HUES6 (cell line): ENCODE measurements at regions not wholly inside any gene's neighbourhood (a gene's known extent, or its start where the extent isn't known, plus 50 kb on each side); places are given as distances from the start of the nearest gene placed in this dataset.
A peak's percentile ranks its signal among the peaks of the same experiment; 100 is the strongest.

Source experiments
- H3K27ac ChIP-seq: 2 replicates; pipeline ENCODE4 v1.7.0; 2013; ENCODE audit warnings: low read depth, mild to moderate bottlenecking, low read length, inconsistent platforms
- H3K27me3 ChIP-seq: 2 replicates; pipeline ENCODE4 v1.6.1; 2013; ENCODE audit warnings: low read length; ENCODE audit not compliant: control insufficient read depth, insufficient read depth
- H3K36me3 ChIP-seq: 2 replicates; pipeline ENCODE4 v1.6.1; 2013; ENCODE audit warnings: low read length; ENCODE audit not compliant: control insufficient read depth, insufficient read depth
- H3K4me1 ChIP-seq: 2 replicates; pipeline ENCODE4 v1.6.1; 2013; ENCODE audit warnings: low read length; ENCODE audit not compliant: control insufficient read depth, insufficient read depth
- H3K4me3 ChIP-seq: 2 replicates; pipeline ENCODE4 v1.5.1; 2013; ENCODE audit warnings: low read depth, low read length
- H3K9ac ChIP-seq: one replicate; pipeline ENCODE4 v1.6.1; 2013; ENCODE audit warnings: mild to moderate bottlenecking, low read length
- H3K9me3 ChIP-seq: 2 replicates; pipeline ENCODE4 v1.6.1; 2013; ENCODE audit warnings: low read depth, low read length; ENCODE audit not compliant: control insufficient read depth, insufficient read depth

GRCh38 chr1:165147799-165148198, 208.7 kb downstream of the LMX1A start:
- H3K9ac ChIP-seq: no peak overlapping the region
- H3K27ac ChIP-seq: no peak overlapping the region
- peaks cover 20% of the 10 kb centered on the region for H3K27me3 ChIP-seq
- no peaks in the 10 kb centered on the region for H3K36me3 ChIP-seq
- no peak overlapping the region for H3K4me3 ChIP-seq
- H3K9me3 ChIP-seq: no peaks in the 10 kb centered on the region
- H3K4me1 ChIP-seq: no peaks in the 10 kb centered on the region

DNA sequence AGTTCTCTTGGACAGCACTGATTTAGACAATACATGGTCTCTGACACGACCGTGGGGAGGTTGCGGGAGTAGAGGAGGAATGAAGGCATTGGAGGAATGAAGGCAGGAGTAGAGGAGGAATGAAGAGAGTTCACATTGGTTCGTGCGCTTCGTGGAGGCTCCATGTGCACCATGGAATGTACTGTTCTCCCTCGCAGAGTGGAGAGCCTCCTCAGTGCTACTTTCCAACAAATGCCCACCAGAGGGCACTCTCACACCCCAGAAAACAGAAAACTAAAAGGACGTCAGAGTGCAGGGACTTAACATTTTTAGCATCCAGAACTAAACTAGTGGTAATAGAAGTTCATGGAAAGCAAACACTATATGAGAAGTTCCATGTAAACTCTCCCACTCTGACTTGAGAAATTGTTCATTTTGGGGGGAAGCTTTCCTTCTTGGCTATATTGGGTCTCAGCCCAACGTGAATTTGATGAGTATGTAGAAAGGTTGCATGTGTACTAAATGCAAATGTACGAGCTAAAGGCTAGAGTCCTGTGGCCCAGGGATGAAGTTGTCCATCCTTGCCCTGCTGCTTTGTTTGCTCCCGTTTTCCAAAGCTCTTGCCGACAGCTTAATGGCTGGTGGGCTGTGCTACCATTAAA, 211.6 kb downstream of the LMX1A start:
- Histone ChIP-seq H3K9me3 (no peaks in the 10 kb centered on the region), H3K27me3 (peaks cover 42% of the 10 kb centered on the region), H3K9ac (no peak overlapping the region), H3K4me3 (no peak overlapping the region), H3K36me3 (no peaks in the 10 kb centered on the region), H3K27ac (no peak overlapping the region), H3K4me1 (no peaks in the 10 kb centered on the region)

GRCh38 chr1:165143437-165144065, 213.0 kb downstream of the LMX1A start:
- no peak overlapping the region for H3K4me3 ChIP-seq
- no peak overlapping the region for H3K27ac ChIP-seq
- no peaks in the 10 kb centered on the region for H3K9me3 ChIP-seq
- H3K4me1 ChIP-seq: no peaks in the 10 kb centered on the region
- H3K36me3 ChIP-seq: no peaks in the 10 kb centered on the region
- H3K9ac ChIP-seq: no peak overlapping the region
- peaks cover 49% of the 10 kb centered on the region for H3K27me3 ChIP-seq

- Histone ChIP-seq H3K9me3 (no peaks in the 10 kb centered on the region), H3K4me3 (no peak overlapping the region), H3K4me1 (no peaks in the 10 kb centered on the region), H3K27me3 (peaks cover 42% of the 10 kb centered on the region), H3K9ac (no peak overlapping the region), H3K36me3 (no peaks in the 10 kb centered on the region), H3K27ac (no peak overlapping the region)
These were observed 217.6 kb downstream of the LMX1A start for GRCh38 chr1:165138960-165139359.

GRCh38 chr1:165137551-165138316, 218.8 kb downstream of the LMX1A start:
- H3K4me3 ChIP-seq: no peak overlapping the region
- H3K27ac ChIP-seq: no peak overlapping the region
- H3K9ac ChIP-seq: no peak overlapping the region
- H3K9me3 ChIP-seq: no peaks in the 10 kb centered on the region
- H3K36me3 ChIP-seq: no peaks in the 10 kb centered on the region
- H3K4me1 ChIP-seq: no peaks in the 10 kb centered on the region
- H3K27me3 ChIP-seq: peaks cover 39% of the 10 kb centered on the region

DNA sequence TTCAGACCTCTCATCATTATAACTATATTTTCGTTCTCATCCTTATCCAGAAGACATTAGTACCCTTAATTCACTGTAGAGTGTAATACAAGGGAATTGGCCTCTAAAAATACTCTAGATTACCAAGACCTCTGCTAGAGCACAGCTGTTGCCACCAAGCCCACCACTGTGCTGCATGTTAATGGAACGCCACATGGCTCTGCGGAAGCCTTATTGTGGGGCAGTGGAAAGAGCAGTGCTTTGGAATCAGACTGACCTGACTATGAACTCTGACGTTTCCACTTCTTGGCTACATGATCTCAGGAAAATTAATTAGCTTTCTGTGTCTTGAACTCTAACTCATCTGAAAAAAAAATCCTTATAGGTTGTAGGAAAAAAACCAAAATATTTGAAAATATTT, 222.1 kb downstream of the LMX1A start:
- Histone ChIP-seq H3K4me3 (no peak overlapping the region), H3K36me3 (no peaks in the 10 kb centered on the region), H3K4me1 (no peaks in the 10 kb centered on the region), H3K9me3 (no peaks in the 10 kb centered on the region), H3K27me3 (peaks cover 7% of the 10 kb centered on the region), H3K9ac (no peak overlapping the region), H3K27ac (no peak overlapping the region)

DNA sequence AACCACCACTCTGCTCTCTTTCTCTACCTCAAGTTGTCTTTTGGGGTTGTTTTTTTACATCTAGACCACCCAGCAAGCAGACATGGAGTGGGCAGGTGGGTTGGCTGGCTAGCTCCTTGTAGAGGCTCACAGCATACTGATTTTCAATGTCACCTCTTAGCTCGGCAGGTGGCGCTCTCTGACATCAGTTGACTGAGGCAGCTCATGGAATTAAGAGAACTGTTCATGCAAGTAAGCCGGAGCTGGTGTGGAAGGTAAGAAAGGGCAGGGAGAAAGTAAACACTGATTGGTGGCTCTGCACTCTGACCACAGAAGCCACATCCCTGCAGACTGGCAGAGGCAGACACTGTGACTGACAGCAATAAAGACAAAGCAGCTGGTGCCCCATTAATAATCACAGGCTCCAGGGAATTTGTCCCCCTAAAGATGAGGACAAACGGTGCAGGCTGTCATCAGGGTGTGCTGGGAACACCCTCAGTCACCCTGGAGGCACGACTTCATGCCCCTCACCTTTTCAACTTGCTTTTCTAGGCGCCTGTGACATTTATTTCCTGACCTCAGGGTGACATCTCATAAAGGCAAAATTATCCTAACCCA, 226.8 kb downstream of the LMX1A start:
- peaks cover 32% of the 10 kb centered on the region; the same call in 1 of the 2 replicates for H3K27me3 ChIP-seq
- H3K27ac ChIP-seq: no peak overlapping the region
- no peaks in the 10 kb centered on the region for H3K4me1 ChIP-seq
- no peaks in the 10 kb centered on the region for H3K36me3 ChIP-seq
- no peak overlapping the region for H3K9ac ChIP-seq
- no peak overlapping the region for H3K4me3 ChIP-seq
- no peaks in the 10 kb centered on the region for H3K9me3 ChIP-seq

DNA sequence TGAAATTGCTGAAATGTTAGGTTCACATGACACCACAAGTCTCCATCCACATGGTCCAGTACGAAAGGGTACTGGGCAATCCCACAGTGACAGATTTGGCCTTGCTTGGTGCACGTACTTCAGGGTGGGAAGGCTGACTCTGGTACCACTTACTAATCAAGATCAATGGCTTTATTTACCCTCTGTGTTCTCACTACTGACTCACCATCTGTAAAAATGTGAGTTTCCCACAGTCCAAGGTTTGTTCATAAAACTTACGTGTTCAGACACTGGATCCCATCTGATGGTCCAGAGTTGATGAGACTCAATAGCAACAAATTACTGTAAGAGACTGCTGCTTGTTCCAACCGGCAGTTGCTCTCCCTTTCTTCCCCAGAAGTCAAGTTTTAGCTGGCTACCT, 231.7 kb downstream of the LMX1A start:
- Histone ChIP-seq H3K9ac (no peak overlapping the region), H3K36me3 (no peaks in the 10 kb centered on the region), H3K9me3 (no peaks in the 10 kb centered on the region), H3K4me1 (no peaks in the 10 kb centered on the region), H3K27me3 (peaks cover 78% of the 10 kb centered on the region), H3K4me3 (no peak overlapping the region), H3K27ac (no peak overlapping the region)

DNA sequence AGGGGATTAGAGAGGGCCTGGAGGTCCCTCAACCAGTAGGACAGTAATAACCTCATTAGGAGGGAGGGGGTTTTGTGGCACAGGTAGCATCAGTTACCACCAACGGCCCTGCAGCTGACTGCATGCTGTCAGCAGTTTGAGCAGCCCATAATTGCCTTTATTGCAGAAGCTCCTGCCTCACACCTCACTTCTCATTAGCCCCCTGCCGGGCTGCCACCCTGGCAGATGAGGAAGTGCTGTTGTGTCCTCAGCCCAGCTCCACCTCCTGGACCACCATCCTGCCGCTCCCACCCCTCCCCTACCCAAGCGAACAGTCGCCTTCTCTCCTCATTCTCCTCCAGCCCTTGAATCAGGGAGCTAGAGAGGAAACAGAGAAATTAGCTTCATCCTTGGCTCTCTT, 237.4 kb downstream of the LMX1A start:
- H3K27me3 ChIP-seq: peaks cover 96% of the 10 kb centered on the region
- H3K4me3 ChIP-seq: no peak overlapping the region
- no peak overlapping the region for H3K27ac ChIP-seq
- no peak overlapping the region for H3K9ac ChIP-seq
- no peaks in the 10 kb centered on the region for H3K9me3 ChIP-seq
- no peaks in the 10 kb centered on the region for H3K36me3 ChIP-seq
- H3K4me1 ChIP-seq: peaks cover 6% of the 10 kb centered on the region

- H3K9me3 ChIP-seq: no peaks in the 10 kb centered on the region
- H3K4me3 ChIP-seq: peak overlapping the region; percentile 43
- H3K9ac ChIP-seq: no peak overlapping the region
- peaks cover 6% of the 10 kb centered on the region for H3K4me1 ChIP-seq
- no peaks in the 10 kb centered on the region for H3K36me3 ChIP-seq
- peaks cover 82% of the 10 kb centered on the region for H3K27me3 ChIP-seq
- no peak overlapping the region for H3K27ac ChIP-seq
These were observed 239.0 kb downstream of the LMX1A start for GRCh38 chr1:165117482-165117881.

GRCh38 chr1:165116732-165117131, 239.8 kb downstream of the LMX1A start:
- H3K27ac ChIP-seq: no peak overlapping the region
- peaks cover 74% of the 10 kb centered on the region for H3K27me3 ChIP-seq
- peaks cover 6% of the 10 kb centered on the region for H3K4me1 ChIP-seq

More at GRCh38 chr1:165116732-165117131, 239.8 kb downstream of the LMX1A start:
- no peaks in the 10 kb centered on the region for H3K9me3 ChIP-seq
- no peak overlapping the region for H3K4me3 ChIP-seq
- no peak overlapping the region for H3K9ac ChIP-seq
- H3K36me3 ChIP-seq: no peaks in the 10 kb centered on the region
